Epithelial cell of proximal tubule (primary cell): ENCODE measurements at regions not wholly inside any gene's neighbourhood (a gene's known extent, or its start where the extent isn't known, plus 50 kb on each side); places are given as distances from the start of the nearest gene placed in this dataset.

ENCODE experiments used
- DNase-seq: peaks from one replicate; pipeline ENCODE4 v3.0.0-alpha.2; 2011; ENCODE audit warnings: low read depth
- H3K4me3 ChIP-seq: 2 replicates; pipeline ENCODE4 v1.5.1; 2011; ENCODE audit warnings: low read depth, mild to moderate bottlenecking, low read length
- TF ChIP-seq, protein P1 (sequence below): conservative IDR thresholded peaks from 2 replicates; pipeline ENCODE4 v1.5.1; 2012; ENCODE audit warnings: low read depth, mild to moderate bottlenecking, low read length

DNA sequence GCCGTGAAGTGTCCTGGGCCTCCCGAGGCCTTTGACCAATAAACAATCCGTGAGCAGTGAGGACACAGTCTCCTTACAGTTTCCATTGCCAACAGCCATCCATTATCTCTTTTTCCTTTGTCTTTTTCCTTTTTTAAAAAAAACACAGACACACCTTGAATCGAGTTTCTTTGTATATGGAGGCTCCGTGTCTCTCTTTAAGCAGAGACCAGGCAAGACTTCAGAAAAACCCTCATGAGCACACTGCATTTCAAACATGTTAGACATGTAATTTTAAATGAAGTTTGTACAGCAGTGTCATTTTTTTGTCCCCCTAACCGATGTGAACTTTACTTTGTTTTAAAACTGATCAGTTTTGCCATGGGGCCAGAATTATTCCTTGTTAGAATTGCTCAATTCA is 111.1 kb downstream of the SPTSSA start:
- no peak for DNase-seq
- TF ChIP-seq, protein P1, sequence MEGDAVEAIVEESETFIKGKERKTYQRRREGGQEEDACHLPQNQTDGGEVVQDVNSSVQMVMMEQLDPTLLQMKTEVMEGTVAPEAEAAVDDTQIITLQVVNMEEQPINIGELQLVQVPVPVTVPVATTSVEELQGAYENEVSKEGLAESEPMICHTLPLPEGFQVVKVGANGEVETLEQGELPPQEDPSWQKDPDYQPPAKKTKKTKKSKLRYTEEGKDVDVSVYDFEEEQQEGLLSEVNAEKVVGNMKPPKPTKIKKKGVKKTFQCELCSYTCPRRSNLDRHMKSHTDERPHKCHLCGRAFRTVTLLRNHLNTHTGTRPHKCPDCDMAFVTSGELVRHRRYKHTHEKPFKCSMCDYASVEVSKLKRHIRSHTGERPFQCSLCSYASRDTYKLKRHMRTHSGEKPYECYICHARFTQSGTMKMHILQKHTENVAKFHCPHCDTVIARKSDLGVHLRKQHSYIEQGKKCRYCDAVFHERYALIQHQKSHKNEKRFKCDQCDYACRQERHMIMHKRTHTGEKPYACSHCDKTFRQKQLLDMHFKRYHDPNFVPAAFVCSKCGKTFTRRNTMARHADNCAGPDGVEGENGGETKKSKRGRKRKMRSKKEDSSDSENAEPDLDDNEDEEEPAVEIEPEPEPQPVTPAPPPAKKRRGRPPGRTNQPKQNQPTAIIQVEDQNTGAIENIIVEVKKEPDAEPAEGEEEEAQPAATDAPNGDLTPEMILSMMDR: no peak
- no peak overlapping the region for H3K4me3 ChIP-seq

DNA sequence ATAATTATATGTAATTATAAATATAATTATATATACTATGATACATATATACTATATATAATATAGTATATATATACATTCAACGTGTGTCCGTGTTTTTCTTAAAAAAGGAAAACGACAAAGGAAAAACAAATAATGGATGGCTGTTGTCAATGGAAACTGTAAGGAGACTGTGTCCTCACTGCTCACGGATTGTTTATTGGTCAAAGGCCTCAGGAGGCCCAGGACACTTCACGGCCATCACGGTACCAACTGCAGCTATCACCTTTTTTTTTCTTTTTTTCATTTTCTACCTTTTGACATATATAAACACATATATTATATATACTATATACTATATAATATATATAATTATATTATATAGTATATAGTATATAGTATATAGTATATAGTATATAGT is 113.4 kb downstream of the SPTSSA start:
- no peak for DNase-seq
- no peak overlapping the region for H3K4me3 ChIP-seq
- TF ChIP-seq, protein P1: no peak

DNA sequence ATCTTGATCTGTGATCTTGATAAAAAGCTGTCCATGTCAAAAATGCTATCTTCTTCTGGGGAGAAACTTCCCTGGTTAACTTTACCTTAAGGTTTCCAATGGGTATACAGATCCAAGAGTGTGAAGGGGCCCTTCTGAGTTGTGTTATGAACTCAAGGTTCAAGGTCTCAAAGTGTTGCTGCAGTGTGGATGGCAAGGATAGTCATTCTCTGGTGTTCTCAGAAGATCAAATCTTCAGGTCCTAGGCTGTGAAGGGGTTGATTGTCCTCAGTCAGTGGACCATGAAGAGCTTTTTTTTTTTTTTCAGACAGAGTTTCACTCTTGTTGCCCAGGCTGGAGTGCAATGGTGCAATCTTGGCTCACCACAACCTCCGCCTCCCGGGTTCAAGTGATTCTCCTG is 114.4 kb downstream of the SPTSSA start:
- DNase-seq: no peak
- no peak overlapping the region for H3K4me3 ChIP-seq
- TF ChIP-seq, protein P1: no peak

DNA sequence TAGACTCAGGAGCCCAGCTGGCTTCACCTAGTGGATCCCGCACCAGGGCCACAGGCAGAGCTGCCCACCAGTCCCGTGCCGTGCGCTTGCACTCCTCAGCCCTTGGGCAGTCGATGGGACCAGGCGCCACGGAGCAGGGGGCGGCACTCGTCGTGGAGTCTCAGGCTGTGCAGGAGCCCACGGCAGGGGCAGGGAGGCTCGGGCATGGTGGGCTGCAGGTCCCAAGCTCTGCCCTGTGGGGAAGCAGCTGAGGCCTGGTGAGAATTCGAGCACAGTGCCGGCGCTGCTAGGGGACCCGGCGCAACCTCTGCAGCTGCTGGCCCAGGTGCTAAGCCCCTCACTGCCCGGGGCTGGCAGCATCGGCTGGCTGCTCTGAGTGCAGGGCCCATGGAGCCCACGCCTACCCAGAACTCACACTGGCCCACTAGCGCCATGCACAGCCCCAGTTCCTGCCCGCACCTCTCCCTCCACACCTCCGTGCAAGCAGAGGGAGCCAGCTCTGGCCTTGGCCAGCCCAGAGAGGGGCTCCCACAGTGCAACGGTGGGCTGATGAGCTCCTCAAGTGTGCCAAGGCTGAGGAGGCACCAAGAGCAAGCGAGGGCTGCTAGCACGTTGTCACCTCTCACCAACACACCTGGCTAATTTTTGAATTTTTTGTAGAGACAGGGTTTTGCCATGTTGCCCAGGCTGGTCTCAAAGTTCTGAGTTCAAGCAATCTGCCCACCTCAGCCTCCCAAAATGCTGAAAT is 116.1 kb downstream of the SPTSSA start:
- no peak for DNase-seq
- TF ChIP-seq, protein P1: no peak
- no peak overlapping the region for H3K4me3 ChIP-seq

DNA sequence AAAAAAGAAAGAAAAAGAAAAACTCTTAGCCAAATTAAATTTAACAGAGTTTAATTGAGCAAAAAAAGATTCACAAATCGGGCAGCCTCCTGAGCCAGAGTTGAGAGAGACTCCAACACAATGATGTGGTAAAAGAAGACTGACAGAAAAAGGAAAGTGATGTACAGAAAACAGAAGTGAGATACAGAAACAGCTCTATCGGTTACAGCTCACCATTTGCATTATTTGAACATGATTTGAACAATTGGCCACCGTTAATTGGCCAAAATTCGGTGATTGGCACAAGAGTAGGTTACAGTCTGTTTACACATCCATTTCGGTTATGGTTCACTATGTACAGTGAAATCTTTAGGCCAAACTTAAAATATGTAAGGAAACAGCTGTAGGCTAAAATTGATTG is 117.7 kb downstream of the SPTSSA start:
- DNase-seq: no peak
- TF ChIP-seq, protein P1: no peak
- no peak overlapping the region for H3K4me3 ChIP-seq

DNA sequence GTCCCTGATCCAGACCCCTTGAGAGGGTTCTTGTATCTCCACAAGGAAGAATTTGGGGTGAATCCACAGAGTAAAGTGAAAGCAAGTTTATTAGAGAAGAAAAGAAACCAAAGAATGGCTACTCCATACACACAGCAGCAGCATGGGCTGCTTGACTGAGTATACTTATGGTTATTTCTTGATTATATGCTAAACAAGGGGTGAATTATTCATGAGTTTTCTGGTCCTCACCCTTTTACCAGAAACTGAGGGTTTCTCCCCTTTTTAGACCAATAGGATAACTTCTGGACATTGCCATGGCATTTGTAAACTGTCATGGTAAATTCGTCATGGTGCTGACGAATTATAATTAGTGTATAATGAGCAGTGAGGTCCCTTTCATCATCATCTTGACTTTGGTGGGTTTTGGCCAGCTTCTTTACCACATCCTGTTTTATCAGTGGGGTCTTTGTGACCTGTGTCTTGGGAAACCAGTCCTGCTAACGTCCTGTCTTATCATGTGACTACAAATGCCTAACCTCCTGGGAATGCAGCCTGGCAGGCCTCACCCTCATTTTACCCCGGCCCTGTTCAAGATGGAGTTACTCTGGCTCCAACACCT is 121.9 kb downstream of the SPTSSA start:
- TF ChIP-seq, protein P1: no peak
- no peak for DNase-seq

DNA sequence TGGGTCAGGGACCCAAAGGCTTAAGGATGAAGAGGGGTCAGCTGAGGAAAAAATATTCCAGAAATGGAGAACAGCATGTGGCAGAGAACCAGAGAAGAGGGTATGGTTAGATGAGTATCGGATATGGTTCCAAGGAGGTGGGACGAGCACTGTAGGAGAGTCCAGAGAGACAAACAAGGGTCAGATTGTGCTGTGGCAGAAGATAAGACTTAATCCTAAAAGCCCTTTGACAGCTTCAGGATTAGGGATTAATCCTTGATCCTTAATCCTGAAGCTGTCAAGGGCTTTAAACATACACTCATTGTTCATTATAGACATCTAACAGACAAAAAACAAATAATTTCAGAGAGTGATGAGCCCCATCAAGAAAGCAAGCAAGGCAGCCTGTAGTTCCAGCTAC is 124.0 kb downstream of the SPTSSA start:
- TF ChIP-seq, protein P1: no peak
- no peak for DNase-seq
- no peak overlapping the region for H3K4me3 ChIP-seq

More for the DNA sequence above, 121.9 kb downstream of the SPTSSA start:
- H3K4me3 ChIP-seq: no peak overlapping the region
